ENCODE measurements at regions not wholly inside any gene's neighbourhood (a gene's known extent, or its start where the extent isn't known, plus 50 kb on each side); places are given as distances from the start of the nearest gene placed in this dataset.

- H3K9me3 ChIP-seq: peaks cover 6% of the 10 kb centered on the region
- peak; percentile 49 to 71 (median 68) for ATAC-seq
- peak; percentile 73 to 80 for DNase-seq
- H3K27ac ChIP-seq: no peak overlapping the region
- intact Hi-C loops (cut with DNase I): no loop called here
- H3K36me3 ChIP-seq (ENCODE audit: insufficient read depth in 1 of 2, low read depth in 1 of 2): no peaks in the 10 kb centered on the region
- no peaks in the 10 kb centered on the region for H3K4me1 ChIP-seq
- no peak overlapping the region for H3K4me3 ChIP-seq
- TF ChIP-seq CTCF (IDR thresholded peaks at IDR 0.05): no peak
- 46 to 53% (median 49%) methylated on average over 11 of the region's 11 CpGs for WGBS, 3 donors
- H3K27me3 ChIP-seq (ENCODE audit: insufficient read depth in 3 of 3, low read length in 2 of 3): peaks cover 0 to 4% (median 2%) of the 10 kb centered on the region in 3 donors
Observed at GRCh38 chr5:171578049-171578828, 158.8 kb downstream of the FGF18 start.

GRCh38 chr5:171578829-171579491, 159.5 kb downstream of the FGF18 start:
- peak; percentile 79 to 87 for DNase-seq
- Histone ChIP-seq H3K4me3 (no peak overlapping the region), H3K36me3 (ENCODE audit: insufficient read depth in 1 of 2, low read depth in 1 of 2) (no peaks in the 10 kb centered on the region), H3K9me3 (peaks cover 6% of the 10 kb centered on the region), H3K4me1 (no peaks in the 10 kb centered on the region), H3K27ac (no peak overlapping the region), H3K27me3 (ENCODE audit: insufficient read depth in 3 of 3, low read length in 2 of 3) (peaks cover 0 to 4% (median 2%) of the 10 kb centered on the region in 3 donors)
- TF ChIP-seq CTCF (IDR thresholded peaks at IDR 0.05): no peak
- intact Hi-C loops (cut with DNase I): no loop called here
- WGBS, 3 donors: 59 to 65% (median 61%) methylated on average over 14 of the region's 14 CpGs
- peak in 3 of 4 donors; percentile 50 to 68 (median 53) for ATAC-seq

GRCh38 chr5:171579976-171580411, 160.5 kb downstream of the FGF18 start:
- intact Hi-C loops (cut with DNase I): no loop called here
- ATAC-seq (peak in 1 of 4 donors; percentile 27), DNase-seq (no peak)
- Histone ChIP-seq H3K27ac (no peak overlapping the region), H3K36me3 (ENCODE audit: insufficient read depth in 1 of 2, low read depth in 1 of 2) (no peaks in the 10 kb centered on the region), H3K9me3 (peaks cover 6% of the 10 kb centered on the region), H3K27me3 (ENCODE audit: insufficient read depth in 3 of 3, low read length in 2 of 3) (peaks cover 0 to 4% (median 2%) of the 10 kb centered on the region in 3 donors), H3K4me3 (no peak overlapping the region), H3K4me1 (no peaks in the 10 kb centered on the region)
- 24 to 42% (median 31%) methylated on average over 8 of the region's 8 CpGs for WGBS, 3 donors
- TF ChIP-seq CTCF (IDR thresholded peaks at IDR 0.05): no peak

GRCh38 chr5:171580502-171581265, 161.2 kb downstream of the FGF18 start:
- Histone ChIP-seq H3K27ac (no peak overlapping the region), H3K27me3 (ENCODE audit: insufficient read depth in 3 of 3, low read length in 2 of 3) (peaks cover 0 to 4% (median 2%) of the 10 kb centered on the region in 3 donors), H3K9me3 (peaks cover 3% of the 10 kb centered on the region), H3K4me3 (no peak overlapping the region), H3K4me1 (no peaks in the 10 kb centered on the region), H3K36me3 (ENCODE audit: insufficient read depth in 1 of 2, low read depth in 1 of 2) (no peaks in the 10 kb centered on the region)
- TF ChIP-seq CTCF (IDR thresholded peaks at IDR 0.05): no peak
- ATAC-seq: no peak
- intact Hi-C loops (cut with DNase I): no loop called here
- no peak for DNase-seq
- 35 to 47% (median 36%) methylated on average over 9 of the region's 9 CpGs for WGBS, 3 donors
